GM23338 (cell line): ENCODE measurements at regions not wholly inside any gene's neighbourhood (a gene's known extent, or its start where the extent isn't known, plus 50 kb on each side); places are given as distances from the start of the nearest gene placed in this dataset.

Experiments used
- ATAC-seq: fragments of 200-7000 bp; cut with Tn5 transposase; 3 replicates; pipeline ENCODE4 v1.9.1; 2020
- DNase-seq: peaks from one replicate; pipeline ENCODE4 v3.0.0-alpha.2; 2015; ENCODE audit warnings: low spot score
- H2AFZ ChIP-seq: fragments of 200-600 bp; sonication (generic); 2 replicates; pipeline ENCODE4 v1.8.0; 2016; ENCODE audit warnings: antibody characterized with exemption, mild to moderate bottlenecking, moderate library complexity
- H3F3A ChIP-seq: fragments of 200-600 bp; sonication (generic); replicated peaks from 2 replicates; pipeline ENCODE4 v1.8.0; 2017; ENCODE audit warnings: antibody characterized with exemption, mixed run types, low read depth
- H3K27ac ChIP-seq: fragments of 200-600 bp; sonication (generic); 2 replicates; pipeline ENCODE4 v1.6.1; 2016; ENCODE audit warnings: low read depth
- H3K27me3 ChIP-seq: fragments of 200-600 bp; sonication (generic); 2 replicates; pipeline ENCODE4 v1.8.0; 2016; ENCODE audit warnings: mild to moderate bottlenecking, mixed run types, moderate library complexity; ENCODE audit not compliant: insufficient read depth
- H3K36me3 ChIP-seq: fragments of 200-600 bp; sonication (generic); 2 replicates; pipeline ENCODE4 v1.8.0; 2016; ENCODE audit warnings: mild to moderate bottlenecking; ENCODE audit not compliant: insufficient read depth
- H3K4me1 ChIP-seq: fragments of 200-600 bp; sonication (generic); 2 replicates; pipeline ENCODE4 v1.8.0; 2016; ENCODE audit warnings: mild to moderate bottlenecking, moderate library complexity; ENCODE audit not compliant: insufficient read depth
- H3K4me2 ChIP-seq: fragments of 200-600 bp; sonication (generic); 2 replicates; pipeline ENCODE4 v1.7.1; 2017; ENCODE audit warnings: mixed run types
- H3K4me3 ChIP-seq: fragments of 200-600 bp; sonication (generic); 2 replicates; pipeline ENCODE4 v1.6.1; 2016; ENCODE audit warnings: mixed run types
- H3K79me2 ChIP-seq: fragments of 200-600 bp; sonication (generic); replicated peaks from 2 replicates; pipeline ENCODE4 v1.8.0; 2017; ENCODE audit warnings: mild to moderate bottlenecking; ENCODE audit not compliant: insufficient read depth
- H3K9me2 ChIP-seq: fragments of 200-600 bp; sonication (generic); 2 replicates; pipeline ENCODE4 v1.8.0; 2017; ENCODE audit not compliant: insufficient read depth
- H4K20me1 ChIP-seq: fragments of 200-600 bp; sonication (generic); replicated peaks from 2 replicates; pipeline ENCODE4 v1.8.0; 2017; ENCODE audit warnings: mild to moderate bottlenecking; ENCODE audit not compliant: insufficient read depth
- H3K27ac Mint-ChIP-seq: 2 replicates; pipeline ENCODE4 v1.8.0; 2020; ENCODE audit warnings: inconsistent platforms, mild to moderate bottlenecking, moderate library complexity, mixed read lengths
- H3K27me3 Mint-ChIP-seq: 3 replicates; pipeline ENCODE4 v1.8.0; 2022; ENCODE audit warnings: low read depth, mild to moderate bottlenecking, moderate library complexity, mixed read lengths, inconsistent platforms; ENCODE audit not compliant: insufficient read depth, poor library complexity
- H3K36me3 Mint-ChIP-seq: 3 replicates; pipeline ENCODE4 v1.8.0; 2021; ENCODE audit warnings: low read depth, mild to moderate bottlenecking, inconsistent platforms, moderate library complexity, mixed read lengths
- H3K4me1 Mint-ChIP-seq: 3 replicates; pipeline ENCODE4 v1.8.0; 2020; ENCODE audit warnings: mild to moderate bottlenecking, inconsistent platforms, mixed read lengths
- H3K4me3 Mint-ChIP-seq: 3 replicates; pipeline ENCODE4 v1.8.0; 2021; ENCODE audit warnings: moderate library complexity, mild to moderate bottlenecking, inconsistent platforms, mixed read lengths
- H3K9me3 Mint-ChIP-seq: 3 replicates; pipeline ENCODE4 v1.8.0; 2020; ENCODE audit warnings: moderate library complexity, mild to moderate bottlenecking, inconsistent platforms, mixed read lengths
- CREB1 ChIP-seq: fragments of 250-450 bp; sonication (Bioruptor Pico); IDR thresholded peaks from 2 replicates; pipeline ENCODE4 v1.5.0; 2020; ENCODE audit warnings: low read depth, mild to moderate bottlenecking, moderate library complexity
- EZH2 ChIP-seq: fragments of 200-600 bp; sonication (generic); IDR thresholded peaks from one replicate; pipeline ENCODE4 v1.8.0; 2017; ENCODE audit warnings: antibody characterized with exemption, mild to moderate bottlenecking, low read depth; ENCODE audit not compliant: unreplicated experiment
- EZH2phosphoT487 ChIP-seq: fragments of 200-600 bp; sonication (generic); IDR thresholded peaks from one replicate; pipeline ENCODE4 v1.8.1; 2018; ENCODE audit warnings: antibody characterized with exemption; ENCODE audit not compliant: unreplicated experiment
- JUNB ChIP-seq: IDR thresholded peaks from one replicate; pipeline ENCODE4 v1.6.1; 2016; ENCODE audit warnings: antibody characterized with exemption; ENCODE audit not compliant: unreplicated experiment
- POLR2AphosphoS5 ChIP-seq: IDR thresholded peaks from 2 replicates; pipeline ENCODE4 v1.6.1; 2016; ENCODE audit warnings: antibody characterized with exemption, low read depth
- STAT1 ChIP-seq: IDR thresholded peaks from one replicate; pipeline ENCODE4 v1.6.1; 2016; ENCODE audit warnings: antibody characterized with exemption; ENCODE audit not compliant: unreplicated experiment
- ZNF331 ChIP-seq: fragments of 250-450 bp; sonication (Bioruptor Pico); IDR thresholded peaks from 2 replicates; pipeline ENCODE4 v1.5.0; 2020; ENCODE audit warnings: low read depth, mild to moderate bottlenecking, moderate library complexity
- TF ChIP-seq, protein P1 (sequence below): IDR thresholded peaks from 2 replicates; pipeline ENCODE4 v1.6.1; 2016; ENCODE audit warnings: antibody characterized with exemption
- TF ChIP-seq, protein P2 (sequence below): fragments of 250-450 bp; sonication (Bioruptor Pico); IDR thresholded peaks from 2 replicates; pipeline ENCODE4 v1.5.0; 2020; ENCODE audit warnings: mild to moderate bottlenecking, moderate library complexity

DNA sequence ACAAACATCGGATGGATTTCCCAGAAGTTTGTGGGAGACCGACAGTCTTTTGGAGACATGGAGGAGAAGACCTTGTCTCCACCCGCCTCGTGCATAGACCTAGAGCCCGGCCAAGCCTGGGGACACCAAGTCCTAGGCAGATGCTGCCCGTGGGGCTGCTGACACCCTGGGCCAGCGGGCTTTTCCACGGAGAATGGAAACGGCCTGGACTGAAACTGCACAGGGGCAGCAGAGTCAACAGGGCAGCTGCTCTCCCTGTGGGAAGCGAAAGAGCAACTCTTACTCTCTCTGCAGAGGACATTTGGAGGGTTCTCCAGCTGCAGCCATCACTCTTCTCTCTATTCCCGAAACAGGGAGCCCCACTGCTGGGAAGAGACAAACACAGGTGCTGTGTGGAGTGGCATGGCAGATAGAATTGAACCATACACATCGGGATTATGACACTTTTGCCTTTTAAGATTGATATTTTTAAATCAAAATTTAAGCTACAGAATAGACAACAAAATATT lies 401.2 kb downstream of the THBS2 start:
- H3K4me2 ChIP-seq, result no peak overlapping the region
- Mint-ChIP-seq H3K27me3 (peaks cover 4% of the 10 kb centered on the region), H3K4me3 (no peak overlapping the region), H3K36me3 (no peaks in the 10 kb centered on the region), H3K4me1 (no peaks in the 10 kb centered on the region), H3K27ac (no peak overlapping the region), H3K9me3 (no peaks in the 10 kb centered on the region)
- TF ChIP-seq EZH2phosphoT487 (no peak), POLR2AphosphoS5 (no peak), EZH2 (no peak), ZNF331 (CRISPR knock-in tag) (no peak)
- no peak for DNase-seq
- no peaks in the 10 kb centered on the region for H3K9me2 ChIP-seq
- H2AFZ ChIP-seq, result no peak overlapping the region
- H3K79me2 ChIP-seq, result no peaks in the 10 kb centered on the region
- ATAC-seq, result no peak
- no peaks in the 10 kb centered on the region for H3K36me3 ChIP-seq
- H3K4me3 ChIP-seq, result no peak overlapping the region
- H3F3A ChIP-seq, result no peaks in the 10 kb centered on the region
- no peaks in the 10 kb centered on the region for H4K20me1 ChIP-seq
- no peaks in the 10 kb centered on the region for H3K4me1 ChIP-seq
- no peaks in the 10 kb centered on the region for H3K27me3 ChIP-seq
- no peak overlapping the region for H3K27ac ChIP-seq

DNA sequence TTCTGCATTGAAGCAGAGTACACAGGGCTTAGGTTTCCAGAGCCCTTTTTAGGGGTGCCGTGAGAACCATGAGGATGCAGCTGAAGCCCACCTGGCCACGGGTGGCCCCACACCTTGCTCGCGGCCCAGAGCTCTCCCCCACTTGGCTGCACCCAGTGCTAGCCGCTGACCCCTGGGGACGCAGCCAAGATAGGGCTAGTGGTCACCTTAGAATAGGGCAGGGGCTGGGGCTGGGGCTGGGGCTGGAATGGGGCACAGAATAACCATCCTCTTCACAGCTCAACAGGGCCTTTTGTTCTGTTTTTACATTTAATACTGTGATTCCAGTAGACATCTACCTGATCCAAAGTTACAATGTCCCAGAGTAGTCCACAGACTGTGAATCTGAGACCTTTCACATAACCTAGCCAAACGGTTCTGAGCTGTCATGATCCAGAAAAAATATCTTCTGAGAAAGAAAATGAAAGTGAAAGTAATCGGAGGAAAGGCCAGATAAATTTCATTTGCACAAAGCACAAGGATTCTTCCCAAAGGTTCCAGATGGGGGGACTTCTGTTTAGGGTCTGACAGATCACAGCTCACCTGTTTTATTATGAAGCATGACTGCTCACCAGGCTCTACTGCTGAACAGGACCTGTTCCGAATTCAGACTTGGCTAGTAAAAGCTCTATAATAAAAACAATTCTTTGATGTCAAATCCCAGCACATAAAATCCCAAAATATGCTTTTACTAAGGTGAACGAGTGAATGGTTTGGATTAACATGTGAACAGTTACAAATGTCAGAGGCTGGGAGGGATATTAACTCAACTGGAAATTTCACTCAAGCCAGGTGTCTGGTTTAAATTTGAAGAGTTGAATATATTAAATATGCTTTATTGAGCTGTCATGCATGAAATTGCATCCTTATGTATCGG lies 401.9 kb downstream of the THBS2 start:
- no peaks in the 10 kb centered on the region for H3K36me3 Mint-ChIP-seq
- Histone ChIP-seq H3K36me3 (no peaks in the 10 kb centered on the region), H3K27ac (no peak overlapping the region), H3K4me1 (no peaks in the 10 kb centered on the region), H3K4me3 (no peak overlapping the region), H3K4me2 (no peak overlapping the region), H2AFZ (no peak overlapping the region), H4K20me1 (no peaks in the 10 kb centered on the region), H3K79me2 (no peaks in the 10 kb centered on the region), H3F3A (no peaks in the 10 kb centered on the region), H3K27me3 (no peaks in the 10 kb centered on the region), H3K9me2 (no peaks in the 10 kb centered on the region)
- H3K27me3 Mint-ChIP-seq, result peaks cover 4% of the 10 kb centered on the region
- DNase-seq (no peak), ATAC-seq (no peak)
- no peaks in the 10 kb centered on the region for H3K9me3 Mint-ChIP-seq
- H3K4me1 Mint-ChIP-seq, result no peaks in the 10 kb centered on the region
- no peak overlapping the region for H3K27ac Mint-ChIP-seq
- no peak overlapping the region for H3K4me3 Mint-ChIP-seq
- TF ChIP-seq, protein P1, sequence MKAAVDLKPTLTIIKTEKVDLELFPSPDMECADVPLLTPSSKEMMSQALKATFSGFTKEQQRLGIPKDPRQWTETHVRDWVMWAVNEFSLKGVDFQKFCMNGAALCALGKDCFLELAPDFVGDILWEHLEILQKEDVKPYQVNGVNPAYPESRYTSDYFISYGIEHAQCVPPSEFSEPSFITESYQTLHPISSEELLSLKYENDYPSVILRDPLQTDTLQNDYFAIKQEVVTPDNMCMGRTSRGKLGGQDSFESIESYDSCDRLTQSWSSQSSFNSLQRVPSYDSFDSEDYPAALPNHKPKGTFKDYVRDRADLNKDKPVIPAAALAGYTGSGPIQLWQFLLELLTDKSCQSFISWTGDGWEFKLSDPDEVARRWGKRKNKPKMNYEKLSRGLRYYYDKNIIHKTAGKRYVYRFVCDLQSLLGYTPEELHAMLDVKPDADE, result no peak
- no peak for TF ChIP-seq ZNF331 (CRISPR knock-in tag)
- no peak for TF ChIP-seq CREB1
- TF ChIP-seq STAT1, result no peak
- no peak for TF ChIP-seq JUNB
- no peak for TF ChIP-seq EZH2
- TF ChIP-seq, protein P2, sequence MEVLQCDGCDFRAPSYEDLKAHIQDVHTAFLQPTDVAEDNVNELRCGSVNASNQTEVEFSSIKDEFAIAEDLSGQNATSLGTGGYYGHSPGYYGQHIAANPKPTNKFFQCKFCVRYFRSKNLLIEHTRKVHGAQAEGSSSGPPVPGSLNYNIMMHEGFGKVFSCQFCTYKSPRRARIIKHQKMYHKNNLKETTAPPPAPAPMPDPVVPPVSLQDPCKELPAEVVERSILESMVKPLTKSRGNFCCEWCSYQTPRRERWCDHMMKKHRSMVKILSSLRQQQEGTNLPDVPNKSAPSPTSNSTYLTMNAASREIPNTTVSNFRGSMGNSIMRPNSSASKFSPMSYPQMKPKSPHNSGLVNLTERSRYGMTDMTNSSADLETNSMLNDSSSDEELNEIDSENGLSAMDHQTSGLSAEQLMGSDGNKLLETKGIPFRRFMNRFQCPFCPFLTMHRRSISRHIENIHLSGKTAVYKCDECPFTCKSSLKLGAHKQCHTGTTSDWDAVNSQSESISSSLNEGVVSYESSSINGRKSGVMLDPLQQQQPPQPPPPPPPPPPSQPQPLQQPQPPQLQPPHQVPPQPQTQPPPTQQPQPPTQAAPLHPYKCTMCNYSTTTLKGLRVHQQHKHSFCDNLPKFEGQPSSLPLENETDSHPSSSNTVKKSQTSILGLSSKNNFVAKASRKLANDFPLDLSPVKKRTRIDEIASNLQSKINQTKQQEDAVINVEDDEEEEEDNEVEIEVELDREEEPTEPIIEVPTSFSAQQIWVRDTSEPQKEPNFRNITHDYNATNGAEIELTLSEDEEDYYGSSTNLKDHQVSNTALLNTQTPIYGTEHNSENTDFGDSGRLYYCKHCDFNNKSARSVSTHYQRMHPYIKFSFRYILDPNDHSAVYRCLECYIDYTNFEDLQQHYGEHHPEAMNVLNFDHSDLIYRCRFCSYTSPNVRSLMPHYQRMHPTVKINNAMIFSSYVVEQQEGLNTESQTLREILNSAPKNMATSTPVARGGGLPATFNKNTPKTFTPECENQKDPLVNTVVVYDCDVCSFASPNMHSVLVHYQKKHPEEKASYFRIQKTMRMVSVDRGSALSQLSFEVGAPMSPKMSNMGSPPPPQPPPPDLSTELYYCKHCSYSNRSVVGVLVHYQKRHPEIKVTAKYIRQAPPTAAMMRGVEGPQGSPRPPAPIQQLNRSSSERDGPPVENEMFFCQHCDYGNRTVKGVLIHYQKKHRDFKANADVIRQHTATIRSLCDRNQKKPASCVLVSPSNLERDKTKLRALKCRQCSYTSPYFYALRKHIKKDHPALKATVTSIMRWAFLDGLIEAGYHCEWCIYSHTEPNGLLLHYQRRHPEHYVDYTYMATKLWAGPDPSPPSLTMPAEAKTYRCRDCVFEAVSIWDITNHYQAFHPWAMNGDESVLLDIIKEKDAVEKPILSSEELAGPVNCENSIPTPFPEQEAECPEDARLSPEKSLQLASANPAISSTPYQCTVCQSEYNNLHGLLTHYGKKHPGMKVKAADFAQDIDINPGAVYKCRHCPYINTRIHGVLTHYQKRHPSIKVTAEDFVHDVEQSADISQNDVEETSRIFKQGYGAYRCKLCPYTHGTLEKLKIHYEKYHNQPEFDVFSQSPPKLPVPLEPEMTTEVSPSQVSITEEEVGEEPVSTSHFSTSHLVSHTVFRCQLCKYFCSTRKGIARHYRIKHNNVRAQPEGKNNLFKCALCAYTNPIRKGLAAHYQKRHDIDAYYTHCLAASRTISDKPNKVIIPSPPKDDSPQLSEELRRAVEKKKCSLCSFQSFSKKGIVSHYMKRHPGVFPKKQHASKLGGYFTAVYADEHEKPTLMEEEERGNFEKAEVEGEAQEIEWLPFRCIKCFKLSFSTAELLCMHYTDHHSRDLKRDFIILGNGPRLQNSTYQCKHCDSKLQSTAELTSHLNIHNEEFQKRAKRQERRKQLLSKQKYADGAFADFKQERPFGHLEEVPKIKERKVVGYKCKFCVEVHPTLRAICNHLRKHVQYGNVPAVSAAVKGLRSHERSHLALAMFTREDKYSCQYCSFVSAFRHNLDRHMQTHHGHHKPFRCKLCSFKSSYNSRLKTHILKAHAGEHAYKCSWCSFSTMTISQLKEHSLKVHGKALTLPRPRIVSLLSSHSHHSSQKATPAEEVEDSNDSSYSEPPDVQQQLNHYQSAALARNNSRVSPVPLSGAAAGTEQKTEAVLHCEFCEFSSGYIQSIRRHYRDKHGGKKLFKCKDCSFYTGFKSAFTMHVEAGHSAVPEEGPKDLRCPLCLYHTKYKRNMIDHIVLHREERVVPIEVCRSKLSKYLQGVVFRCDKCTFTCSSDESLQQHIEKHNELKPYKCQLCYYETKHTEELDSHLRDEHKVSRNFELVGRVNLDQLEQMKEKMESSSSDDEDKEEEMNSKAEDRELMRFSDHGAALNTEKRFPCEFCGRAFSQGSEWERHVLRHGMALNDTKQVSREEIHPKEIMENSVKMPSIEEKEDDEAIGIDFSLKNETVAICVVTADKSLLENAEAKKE (CRISPR knock-in tag), result no peak
- TF ChIP-seq POLR2AphosphoS5, result no peak
